HG02759 (cell line): ENCODE measurements at regions not wholly inside any gene's neighbourhood (a gene's known extent, or its start where the extent isn't known, plus 50 kb on each side); places are given as distances from the start of the nearest gene placed in this dataset.

Experiments
- ATAC-seq: cut with Tn5 transposase; IDR thresholded peaks from one replicate; pipeline ENCODE4 v1.9.1; 2021; ENCODE audit warnings: mild to moderate bottlenecking, moderate library complexity; ENCODE audit not compliant: unreplicated experiment

- ATAC-seq = no peak
These were observed 122.9 kb downstream of the DMRTA2 start for GRCh38 chr1:50300297-50300696.

- ATAC-seq = no peak
These were observed 127.7 kb downstream of the DMRTA2 start for GRCh38 chr1:50295566-50295965.

GRCh38 chr1:50292276-50292675, 131.0 kb downstream of the DMRTA2 start:
- ATAC-seq = no peak

- no peak for ATAC-seq
These were observed 133.7 kb downstream of the DMRTA2 start for GRCh38 chr1:50289495-50289894.

GRCh38 chr1:50285994-50286393, 137.2 kb downstream of the DMRTA2 start:
- ATAC-seq = no peak

GRCh38 chr1:50279622-50280330, 143.5 kb downstream of the DMRTA2 start:
- no peak for ATAC-seq

GRCh38 chr1:50278961-50279360, 144.3 kb downstream of the DMRTA2 start:
- no peak for ATAC-seq

GRCh38 chr1:50278410-50278809, 144.8 kb downstream of the DMRTA2 start:
- no peak for ATAC-seq

GRCh38 chr1:50275566-50275965, 147.7 kb downstream of the DMRTA2 start:
- no peak for ATAC-seq

- no peak for ATAC-seq
These were observed 150.3 kb downstream of the DMRTA2 start for GRCh38 chr1:50272912-50273311.

- ATAC-seq = peak; percentile 77
These were observed 151.2 kb downstream of the DMRTA2 start for GRCh38 chr1:50271968-50272578.

GRCh38 chr1:50271337-50271736, 151.9 kb downstream of the DMRTA2 start:
- ATAC-seq = no peak

GRCh38 chr1:50270926-50271325, 152.3 kb downstream of the DMRTA2 start:
- no peak for ATAC-seq

- no peak for ATAC-seq
These were observed 155.2 kb downstream of the DMRTA2 start for GRCh38 chr1:50268049-50268448.

GRCh38 chr1:50266509-50266908, 156.7 kb downstream of the DMRTA2 start:
- no peak for ATAC-seq

- no peak for ATAC-seq
These were observed 157.1 kb downstream of the ELAVL4 start for GRCh38 chr1:50265790-50266314.

- no peak for ATAC-seq
These were observed 155.9 kb downstream of the ELAVL4 start for GRCh38 chr1:50264590-50264989.

- ATAC-seq = no peak
These were observed 153.7 kb downstream of the ELAVL4 start for GRCh38 chr1:50262436-50262835.

- no peak for ATAC-seq
These were observed 153.2 kb downstream of the ELAVL4 start for GRCh38 chr1:50261951-50262350.

GRCh38 chr1:50257940-50258685, 149.4 kb downstream of the ELAVL4 start:
- ATAC-seq = no peak

GRCh38 chr1:50257029-50257428, 148.3 kb downstream of the ELAVL4 start:
- no peak for ATAC-seq
